Mucosa of descending colon (tissue), 3 donors: ENCODE measurements at regions not wholly inside any gene's neighbourhood (a gene's known extent, or its start where the extent isn't known, plus 50 kb on each side); places are given as distances from the start of the nearest gene placed in this dataset.

Experiments
- ATAC-seq: fragments of 200-7000 bp; cut with Tn5 transposase; one replicate; pipeline ENCODE4 v1.9.1; 2020; ENCODE audit warnings: mild to moderate bottlenecking, moderate library complexity
- DNase-seq, 3 donors: peaks; one replicate each; pipeline ENCODE4 v3.0.0-alpha.2; 2020
- H3K36me3 ChIP-seq: fragments of 200-600 bp; one replicate; pipeline ENCODE4 v1.8.0; 2021; ENCODE audit warnings: low read depth, mild to moderate bottlenecking
- H3K4me1 ChIP-seq: fragments of 200-600 bp; one replicate; pipeline ENCODE4 v1.8.0; 2021; ENCODE audit warnings: low read depth, mild to moderate bottlenecking
- H3K4me3 ChIP-seq: fragments of 200-600 bp; one replicate; pipeline ENCODE4 v1.8.0; 2021; ENCODE audit warnings: mild to moderate bottlenecking
- H3K9me3 ChIP-seq: fragments of 200-600 bp; one replicate; pipeline ENCODE4 v1.8.0; 2021; ENCODE audit warnings: mild to moderate bottlenecking
- intact Hi-C, 2 donors: fragments of 100-400 bp; cut with DNase I in 1 of 2; cut with micrococcal nuclease in 1 of 2; formaldehyde crosslinking; loops; one replicate each; pipeline versions ENCODE4 v1.11.0 to v1.11.1; 2022; cut with DNase I, micrococcal nuclease
- TF ChIP-seq, protein P1 (sequence below): fragments of 200-600 bp; IDR thresholded peaks from one replicate; pipeline ENCODE4 v1.8.0; 2022; ENCODE audit warnings: antibody characterized with exemption, mild to moderate bottlenecking
- donor health status: DM: no; HTN: no; CAD: no; lungs with moderate emphysema.
- donor health status: DM: no; HTN: no; CAD: no.
- donor health status: DM: no; HTN: yes; CAD: no.

DNA sequence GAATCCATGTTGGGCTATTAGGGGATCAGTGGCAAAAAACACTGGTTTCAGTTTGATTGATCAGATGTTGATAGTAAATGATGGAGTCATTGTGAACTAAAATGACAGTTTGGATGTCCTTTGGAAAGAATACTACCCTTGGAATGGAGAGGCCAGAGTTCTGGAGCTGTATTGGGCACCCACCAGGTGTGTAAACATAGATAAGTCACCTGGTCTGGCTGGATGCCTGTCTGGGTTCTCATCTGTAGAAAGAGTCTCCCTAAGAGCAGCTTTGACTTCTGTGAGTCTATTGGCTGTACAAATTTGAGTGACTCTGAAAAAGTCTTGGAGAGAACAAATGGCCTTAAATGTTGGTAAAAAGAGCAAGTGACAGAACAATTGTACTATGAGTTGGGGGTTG is 115.0 kb downstream of the SCP2D1 start:
- no peak for ATAC-seq
- no peaks in the 10 kb centered on the region for H3K36me3 ChIP-seq
- no peaks in the 10 kb centered on the region for H3K9me3 ChIP-seq
- no peak for DNase-seq
- intact Hi-C loops: no loop called here
- no peaks in the 10 kb centered on the region for H3K4me1 ChIP-seq
- TF ChIP-seq, protein P1, sequence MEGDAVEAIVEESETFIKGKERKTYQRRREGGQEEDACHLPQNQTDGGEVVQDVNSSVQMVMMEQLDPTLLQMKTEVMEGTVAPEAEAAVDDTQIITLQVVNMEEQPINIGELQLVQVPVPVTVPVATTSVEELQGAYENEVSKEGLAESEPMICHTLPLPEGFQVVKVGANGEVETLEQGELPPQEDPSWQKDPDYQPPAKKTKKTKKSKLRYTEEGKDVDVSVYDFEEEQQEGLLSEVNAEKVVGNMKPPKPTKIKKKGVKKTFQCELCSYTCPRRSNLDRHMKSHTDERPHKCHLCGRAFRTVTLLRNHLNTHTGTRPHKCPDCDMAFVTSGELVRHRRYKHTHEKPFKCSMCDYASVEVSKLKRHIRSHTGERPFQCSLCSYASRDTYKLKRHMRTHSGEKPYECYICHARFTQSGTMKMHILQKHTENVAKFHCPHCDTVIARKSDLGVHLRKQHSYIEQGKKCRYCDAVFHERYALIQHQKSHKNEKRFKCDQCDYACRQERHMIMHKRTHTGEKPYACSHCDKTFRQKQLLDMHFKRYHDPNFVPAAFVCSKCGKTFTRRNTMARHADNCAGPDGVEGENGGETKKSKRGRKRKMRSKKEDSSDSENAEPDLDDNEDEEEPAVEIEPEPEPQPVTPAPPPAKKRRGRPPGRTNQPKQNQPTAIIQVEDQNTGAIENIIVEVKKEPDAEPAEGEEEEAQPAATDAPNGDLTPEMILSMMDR: no peak
- no peak overlapping the region for H3K4me3 ChIP-seq

DNA sequence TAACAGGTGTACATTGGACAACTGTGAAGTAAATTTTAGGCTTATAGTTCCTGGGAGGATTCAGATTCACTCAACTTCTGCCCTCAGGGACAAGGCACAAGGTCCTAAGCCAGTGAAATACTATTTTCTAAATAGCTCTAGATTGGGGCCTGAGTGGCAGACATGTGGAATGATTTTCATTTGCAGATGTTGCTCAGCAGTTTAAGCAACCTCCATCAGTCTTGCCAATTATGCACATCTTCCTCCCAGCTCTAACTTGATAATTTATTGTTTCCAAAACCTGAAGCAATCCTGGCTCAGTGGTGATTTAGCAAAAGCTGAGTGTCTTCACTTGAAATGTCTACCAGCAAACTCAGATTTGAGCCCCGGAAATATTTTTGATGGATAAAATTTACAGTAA is 116.2 kb downstream of the SCP2D1 start:
- no peak for ATAC-seq
- TF ChIP-seq, protein P1: no peak
- intact Hi-C loops: no loop called here
- Histone ChIP-seq H3K4me3 (no peak overlapping the region), H3K36me3 (no peaks in the 10 kb centered on the region), H3K9me3 (no peaks in the 10 kb centered on the region), H3K4me1 (no peaks in the 10 kb centered on the region)
- DNase-seq: no peak

DNA sequence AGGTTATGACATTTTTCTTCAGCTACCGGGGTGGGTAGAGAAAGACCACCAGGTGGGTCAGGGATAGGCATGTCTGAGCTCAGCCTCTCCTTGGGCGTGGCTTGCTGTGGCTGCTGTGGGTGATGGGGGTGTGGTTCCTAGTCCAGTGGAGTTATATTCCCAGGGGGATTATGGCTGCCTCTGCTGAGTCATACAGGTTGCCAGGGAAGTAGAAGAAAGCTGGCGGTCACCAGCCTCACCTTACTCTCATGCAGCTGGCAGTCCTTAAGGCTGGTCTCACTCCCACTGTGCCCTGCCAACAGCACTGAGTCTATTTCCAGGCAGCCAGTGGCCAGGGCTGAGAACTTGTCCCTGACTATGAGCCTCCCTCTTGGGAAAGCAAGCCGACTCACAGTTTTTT is 130.0 kb downstream of the SCP2D1 start:
- no peaks in the 10 kb centered on the region for H3K36me3 ChIP-seq
- TF ChIP-seq, protein P1: no peak
- no peaks in the 10 kb centered on the region for H3K9me3 ChIP-seq
- H3K4me3 ChIP-seq: no peak overlapping the region
- ATAC-seq (no peak), DNase-seq (no peak)
- intact Hi-C loops: no loop called here
- no peaks in the 10 kb centered on the region for H3K4me1 ChIP-seq

- ATAC-seq (no peak), DNase-seq (no peak)
- no peaks in the 10 kb centered on the region for H3K36me3 ChIP-seq
- H3K4me3 ChIP-seq: no peak overlapping the region
- H3K4me1 ChIP-seq: no peaks in the 10 kb centered on the region
- TF ChIP-seq, protein P1: no peak
- H3K9me3 ChIP-seq: no peaks in the 10 kb centered on the region
- intact Hi-C loops: no loop called here
These were observed 143.3 kb downstream of the SCP2D1 start for GRCh38 chr20:18956890-18957289.

GRCh38 chr20:18957328-18957727 is 143.7 kb downstream of the SCP2D1 start:
- ATAC-seq (no peak), DNase-seq (no peak)
- no peaks in the 10 kb centered on the region for H3K9me3 ChIP-seq
- no peaks in the 10 kb centered on the region for H3K4me1 ChIP-seq
- TF ChIP-seq, protein P1: no peak
- H3K4me3 ChIP-seq: no peak overlapping the region
- intact Hi-C loops: no loop called here
- no peaks in the 10 kb centered on the region for H3K36me3 ChIP-seq

GRCh38 chr20:18971121-18971520 is 157.5 kb downstream of the SCP2D1 start:
- TF ChIP-seq, protein P1: no peak
- no peak for DNase-seq
- Histone ChIP-seq H3K9me3 (no peaks in the 10 kb centered on the region), H3K4me3 (no peak overlapping the region), H3K4me1 (no peaks in the 10 kb centered on the region), H3K36me3 (no peaks in the 10 kb centered on the region)
- ATAC-seq: no peak
- intact Hi-C loops: no loop called here
